ENCODE measurements at regions not wholly inside any gene's neighbourhood (a gene's known extent, or its start where the extent isn't known, plus 50 kb on each side); places are given as distances from the start of the nearest gene placed in this dataset.

- no peak overlapping the region for H3K9ac ChIP-seq (ENCODE audit: low read length in 3 of 3)
- TF ChIP-seq CTCF (IDR thresholded peaks at IDR 0.05; ENCODE audit: borderline replicate concordance, extremely low read depth, insufficient read depth) = no peak
- H3K27ac ChIP-seq (ENCODE audit: low read depth in 2 of 2, low read length in 2 of 2) = no peak overlapping the region
- no peaks in the 10 kb centered on the region for H3K36me3 ChIP-seq (ENCODE audit: control insufficient read depth in 2 of 3, insufficient read depth in 3 of 3, low read length in 3 of 3)
- DNase-seq (no peak), FAIRE-seq (no peak)
- H3K4me3 ChIP-seq (ENCODE audit: low read length in 3 of 3) = no peak overlapping the region
- intact Hi-C loops (cut with DNase I) = no loop called here
- no peaks in the 10 kb centered on the region for H3K4me1 ChIP-seq (ENCODE audit: control insufficient read depth in 2 of 3, insufficient read depth in 2 of 3, low read depth in 1 of 3, low read length in 3 of 3)
- no peaks in the 10 kb centered on the region for H3K27me3 ChIP-seq (ENCODE audit: control insufficient read depth, insufficient read depth, low read length)
- H3K9me3 ChIP-seq (ENCODE audit: control insufficient read depth in 2 of 3, insufficient read depth in 1 of 3, low read length in 3 of 3) = no peaks in the 10 kb centered on the region
Observed at GRCh38 chr14:71613168-71613567, 319.1 kb upstream of the RGS6 start.

- FAIRE-seq = no peak
- DNase-seq = no peak
Observed at GRCh38 chr14:71616013-71616412, 316.2 kb upstream of the RGS6 start.

GRCh38 chr14:71618047-71618446 is 314.2 kb upstream of the RGS6 start:
- FAIRE-seq = no peak
- H3K27ac ChIP-seq (ENCODE audit: low read depth in 2 of 2, low read length in 2 of 2) = no peak overlapping the region
- TF ChIP-seq CTCF (IDR thresholded peaks at IDR 0.05; ENCODE audit: borderline replicate concordance, extremely low read depth, insufficient read depth) = no peak
- H3K9ac ChIP-seq (ENCODE audit: low read length in 3 of 3) = no peak overlapping the region
- DNase-seq = no peak
- no peaks in the 10 kb centered on the region for H3K4me1 ChIP-seq (ENCODE audit: control insufficient read depth in 2 of 3, insufficient read depth in 2 of 3, low read depth in 1 of 3, low read length in 3 of 3)
- no peak overlapping the region for H3K4me3 ChIP-seq (ENCODE audit: low read length in 3 of 3)
- no peaks in the 10 kb centered on the region for H3K9me3 ChIP-seq (ENCODE audit: control insufficient read depth in 2 of 3, insufficient read depth in 1 of 3, low read length in 3 of 3)
- H3K27me3 ChIP-seq (ENCODE audit: control insufficient read depth, insufficient read depth, low read length) = no peaks in the 10 kb centered on the region
- no peaks in the 10 kb centered on the region for H3K36me3 ChIP-seq (ENCODE audit: control insufficient read depth in 2 of 3, insufficient read depth in 3 of 3, low read length in 3 of 3)
- intact Hi-C loops (cut with DNase I) = no loop called here

More at GRCh38 chr14:71616013-71616412, 316.2 kb upstream of the RGS6 start:
- Histone ChIP-seq H3K9ac (ENCODE audit: low read length in 3 of 3) (no peak overlapping the region), H3K27me3 (ENCODE audit: control insufficient read depth, insufficient read depth, low read length) (no peaks in the 10 kb centered on the region), H3K4me1 (ENCODE audit: control insufficient read depth in 2 of 3, insufficient read depth in 2 of 3, low read depth in 1 of 3, low read length in 3 of 3) (no peaks in the 10 kb centered on the region), H3K9me3 (ENCODE audit: control insufficient read depth in 2 of 3, insufficient read depth in 1 of 3, low read length in 3 of 3) (no peaks in the 10 kb centered on the region), H3K36me3 (ENCODE audit: control insufficient read depth in 2 of 3, insufficient read depth in 3 of 3, low read length in 3 of 3) (no peaks in the 10 kb centered on the region), H3K4me3 (ENCODE audit: low read length in 3 of 3) (no peak overlapping the region), H3K27ac (ENCODE audit: low read depth in 2 of 2, low read length in 2 of 2) (no peak overlapping the region)
- intact Hi-C loops (cut with DNase I) = no loop called here
- no peak for TF ChIP-seq CTCF (IDR thresholded peaks at IDR 0.05; ENCODE audit: borderline replicate concordance, extremely low read depth, insufficient read depth)

- no peak for FAIRE-seq
- Histone ChIP-seq H3K9ac (ENCODE audit: low read length in 3 of 3) (no peak overlapping the region), H3K9me3 (ENCODE audit: control insufficient read depth in 2 of 3, insufficient read depth in 1 of 3, low read length in 3 of 3) (no peaks in the 10 kb centered on the region), H3K4me1 (ENCODE audit: control insufficient read depth in 2 of 3, insufficient read depth in 2 of 3, low read depth in 1 of 3, low read length in 3 of 3) (no peaks in the 10 kb centered on the region), H3K4me3 (ENCODE audit: low read length in 3 of 3) (no peak overlapping the region), H3K36me3 (ENCODE audit: control insufficient read depth in 2 of 3, insufficient read depth in 3 of 3, low read length in 3 of 3) (no peaks in the 10 kb centered on the region), H3K27ac (ENCODE audit: low read depth in 2 of 2, low read length in 2 of 2) (no peak overlapping the region), H3K27me3 (ENCODE audit: control insufficient read depth, insufficient read depth, low read length) (no peaks in the 10 kb centered on the region)
- DNase-seq = no peak
- intact Hi-C loops (cut with DNase I) = no loop called here
- TF ChIP-seq CTCF (IDR thresholded peaks at IDR 0.05; ENCODE audit: borderline replicate concordance, extremely low read depth, insufficient read depth) = no peak
Observed at GRCh38 chr14:71618716-71619115, 313.5 kb upstream of the RGS6 start.

All from kidney (tissue), 13 donors.